ENCODE measurements at regions not wholly inside any gene's neighbourhood (a gene's known extent, or its start where the extent isn't known, plus 50 kb on each side); places are given as distances from the start of the nearest gene placed in this dataset.

GRCh38 chr15:79373113-79373512 lies 59.0 kb upstream of the MINAR1 start:
- Histone ChIP-seq H3K4me3 (ENCODE audit: low read depth, low read length) (no peak overlapping the region), H3K36me3 (ENCODE audit: control insufficient read depth, insufficient read depth, low read length) (no peaks in the 10 kb centered on the region), H3K27me3 (ENCODE audit: control insufficient read depth, insufficient read depth, low read length) (no peaks in the 10 kb centered on the region)
- DNase-seq (ENCODE audit: low read depth), result no peak
- TF ChIP-seq CTCF (IDR thresholded peaks at IDR 0.05; ENCODE audit: insufficient read depth, low read length, poor library complexity, severe bottlenecking), result no peak

GRCh38 chr15:79373728-79374127 lies 58.4 kb upstream of the MINAR1 start:
- no peak for TF ChIP-seq CTCF (IDR thresholded peaks at IDR 0.05; ENCODE audit: insufficient read depth, low read length, poor library complexity, severe bottlenecking)
- no peaks in the 10 kb centered on the region for H3K36me3 ChIP-seq (ENCODE audit: control insufficient read depth, insufficient read depth, low read length)

GRCh38 chr15:79376383-79376782 lies 55.8 kb upstream of the MINAR1 start:
- Histone ChIP-seq H3K4me3 (ENCODE audit: low read depth, low read length) (no peak overlapping the region), H3K36me3 (ENCODE audit: control insufficient read depth, insufficient read depth, low read length) (no peaks in the 10 kb centered on the region), H3K27me3 (ENCODE audit: control insufficient read depth, insufficient read depth, low read length) (no peaks in the 10 kb centered on the region)
- no peak for TF ChIP-seq CTCF (IDR thresholded peaks at IDR 0.05; ENCODE audit: insufficient read depth, low read length, poor library complexity, severe bottlenecking)
- DNase-seq (ENCODE audit: low read depth), result no peak

More at GRCh38 chr15:79373728-79374127, 58.4 kb upstream of the MINAR1 start:
- Histone ChIP-seq H3K4me3 (ENCODE audit: low read depth, low read length) (no peak overlapping the region), H3K27me3 (ENCODE audit: control insufficient read depth, insufficient read depth, low read length) (no peaks in the 10 kb centered on the region)
- no peak for DNase-seq (ENCODE audit: low read depth)

- DNase-seq (ENCODE audit: low read depth), result no peak
- no peak for TF ChIP-seq CTCF (IDR thresholded peaks at IDR 0.05; ENCODE audit: insufficient read depth, low read length, poor library complexity, severe bottlenecking)
- Histone ChIP-seq H3K36me3 (ENCODE audit: control insufficient read depth, insufficient read depth, low read length) (no peaks in the 10 kb centered on the region), H3K4me3 (ENCODE audit: low read depth, low read length) (no peak overlapping the region), H3K27me3 (ENCODE audit: control insufficient read depth, insufficient read depth, low read length) (no peaks in the 10 kb centered on the region)
These were observed 53.6 kb upstream of the MINAR1 start for GRCh38 chr15:79378394-79379109.

GRCh38 chr15:79380755-79381497 lies 51.2 kb upstream of the MINAR1 start:
- Histone ChIP-seq H3K4me3 (ENCODE audit: low read depth, low read length) (no peak overlapping the region), H3K27me3 (ENCODE audit: control insufficient read depth, insufficient read depth, low read length) (no peaks in the 10 kb centered on the region), H3K36me3 (ENCODE audit: control insufficient read depth, insufficient read depth, low read length) (no peaks in the 10 kb centered on the region)
- peak; percentile 88 for TF ChIP-seq CTCF (IDR thresholded peaks at IDR 0.05; ENCODE audit: insufficient read depth, low read length, poor library complexity, severe bottlenecking)
- peak; percentile 18 for DNase-seq (ENCODE audit: low read depth)

Measured in kidney epithelial cell (primary cell).